ENCODE measurements at regions not wholly inside any gene's neighbourhood (a gene's known extent, or its start where the extent isn't known, plus 50 kb on each side); places are given as distances from the start of the nearest gene placed in this dataset.

DNA sequence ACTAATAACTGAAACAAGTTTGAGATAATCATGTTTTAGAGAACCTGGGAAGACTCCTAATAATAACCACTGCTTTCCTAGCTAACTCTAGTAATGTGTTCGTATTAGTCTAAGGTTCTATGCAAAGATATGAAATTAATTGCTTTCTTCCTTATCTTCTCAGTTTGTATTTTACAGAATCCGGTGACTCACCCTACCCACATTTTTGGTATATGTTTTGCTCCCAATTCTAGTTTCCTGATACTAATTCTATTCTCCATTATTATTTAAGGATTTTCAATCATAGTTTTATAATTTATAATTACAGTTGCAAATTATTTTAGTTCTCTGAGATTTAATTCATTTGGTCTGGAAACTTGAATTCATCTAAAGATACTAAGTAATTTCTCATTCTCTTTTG lies 394.6 kb upstream of the SETBP1 start:
- H4K20me1 ChIP-seq (ENCODE audit: control insufficient read depth, extremely low read depth, insufficient read depth, low read length): no peaks in the 10 kb centered on the region
- no peaks in the 10 kb centered on the region for H3K36me3 ChIP-seq (ENCODE audit: control insufficient read depth, insufficient read depth, low read length)
- no peak overlapping the region for H3K4me3 ChIP-seq (replicated peaks in 1 of 4; ENCODE audit: control extremely low read depth in 1 of 4, insufficient read depth in 1 of 4, low read depth in 3 of 4, low read length in 4 of 4)
- H3K9ac ChIP-seq (ENCODE audit: insufficient read depth, low read length): no peak overlapping the region
- H3K4me2 ChIP-seq (ENCODE audit: extremely low read depth, insufficient read depth, low read length): no peak overlapping the region
- H3K27me3 ChIP-seq (ENCODE audit: control insufficient read depth, insufficient read depth, low read length): no peaks in the 10 kb centered on the region
- H3K4me1 ChIP-seq (ENCODE audit: control insufficient read depth, extremely low read depth, insufficient read depth, low read length): no peaks in the 10 kb centered on the region
- no peak overlapping the region for H3K27ac ChIP-seq (ENCODE audit: insufficient read depth, low read length)
- no peak overlapping the region for H2AFZ ChIP-seq (ENCODE audit: low read length)
- H3K9me3 ChIP-seq (ENCODE audit: control insufficient read depth, insufficient read depth, low read depth, low read length): no peaks in the 10 kb centered on the region
- no peak for TF ChIP-seq EZH2 (IDR thresholded peaks at IDR 0.05; ENCODE audit: low read length, missing control alignments)
- TF ChIP-seq, protein P1, sequence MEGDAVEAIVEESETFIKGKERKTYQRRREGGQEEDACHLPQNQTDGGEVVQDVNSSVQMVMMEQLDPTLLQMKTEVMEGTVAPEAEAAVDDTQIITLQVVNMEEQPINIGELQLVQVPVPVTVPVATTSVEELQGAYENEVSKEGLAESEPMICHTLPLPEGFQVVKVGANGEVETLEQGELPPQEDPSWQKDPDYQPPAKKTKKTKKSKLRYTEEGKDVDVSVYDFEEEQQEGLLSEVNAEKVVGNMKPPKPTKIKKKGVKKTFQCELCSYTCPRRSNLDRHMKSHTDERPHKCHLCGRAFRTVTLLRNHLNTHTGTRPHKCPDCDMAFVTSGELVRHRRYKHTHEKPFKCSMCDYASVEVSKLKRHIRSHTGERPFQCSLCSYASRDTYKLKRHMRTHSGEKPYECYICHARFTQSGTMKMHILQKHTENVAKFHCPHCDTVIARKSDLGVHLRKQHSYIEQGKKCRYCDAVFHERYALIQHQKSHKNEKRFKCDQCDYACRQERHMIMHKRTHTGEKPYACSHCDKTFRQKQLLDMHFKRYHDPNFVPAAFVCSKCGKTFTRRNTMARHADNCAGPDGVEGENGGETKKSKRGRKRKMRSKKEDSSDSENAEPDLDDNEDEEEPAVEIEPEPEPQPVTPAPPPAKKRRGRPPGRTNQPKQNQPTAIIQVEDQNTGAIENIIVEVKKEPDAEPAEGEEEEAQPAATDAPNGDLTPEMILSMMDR (conservative IDR thresholded peaks at IDR 0.05 in 1 of 2, IDR thresholded peaks at IDR 0.05 in 1 of 2; ENCODE audit: low read depth in 1 of 2, low read length in 2 of 2): no peak
- no peaks in the 10 kb centered on the region for H3K79me2 ChIP-seq (ENCODE audit: control insufficient read depth, insufficient read depth, low read length)
- DNase-seq (ENCODE audit: low read depth in 2 of 2): no peak

DNA sequence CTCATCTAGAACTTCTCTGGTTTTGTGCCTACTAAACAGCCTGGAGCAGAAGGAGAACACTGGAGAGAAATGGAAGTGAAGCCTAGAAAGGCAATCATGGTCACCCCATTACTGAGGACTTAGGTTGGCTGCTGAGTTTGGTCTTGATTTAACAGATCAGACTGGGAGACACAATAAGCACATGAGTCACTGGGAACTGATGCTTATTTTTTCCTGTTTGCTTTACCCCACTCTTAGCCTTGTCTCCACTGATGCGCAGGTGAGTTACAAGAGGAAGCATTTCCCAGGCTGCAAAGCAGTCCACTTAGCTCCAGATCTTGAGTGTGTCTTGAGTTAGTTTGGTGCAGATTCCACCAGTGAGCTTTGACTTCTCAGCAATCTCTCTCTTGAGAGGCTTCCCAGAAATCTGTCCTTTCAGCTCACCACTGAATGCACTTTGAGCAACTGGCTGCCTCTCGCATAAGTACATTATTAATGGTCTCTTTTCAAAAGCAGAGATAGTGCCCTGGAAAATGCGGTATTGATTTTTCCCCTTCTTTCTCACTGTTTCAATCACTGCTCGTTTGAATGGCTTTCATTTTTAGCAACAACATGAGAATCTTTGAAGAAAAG lies 390.2 kb upstream of the SETBP1 start:
- Histone ChIP-seq H3K4me2 (ENCODE audit: extremely low read depth, insufficient read depth, low read length) (no peak overlapping the region), H3K9ac (ENCODE audit: insufficient read depth, low read length) (no peak overlapping the region), H3K27me3 (ENCODE audit: control insufficient read depth, insufficient read depth, low read length) (no peaks in the 10 kb centered on the region), H3K9me3 (ENCODE audit: control insufficient read depth, insufficient read depth, low read depth, low read length) (no peaks in the 10 kb centered on the region), H3K27ac (ENCODE audit: insufficient read depth, low read length) (no peak overlapping the region), H3K4me3 (replicated peaks in 1 of 4; ENCODE audit: control extremely low read depth in 1 of 4, insufficient read depth in 1 of 4, low read depth in 3 of 4, low read length in 4 of 4) (no peak overlapping the region), H3K4me1 (ENCODE audit: control insufficient read depth, extremely low read depth, insufficient read depth, low read length) (no peaks in the 10 kb centered on the region), H3K79me2 (ENCODE audit: control insufficient read depth, insufficient read depth, low read length) (no peaks in the 10 kb centered on the region), H2AFZ (ENCODE audit: low read length) (no peak overlapping the region), H4K20me1 (ENCODE audit: control insufficient read depth, extremely low read depth, insufficient read depth, low read length) (no peaks in the 10 kb centered on the region), H3K36me3 (ENCODE audit: control insufficient read depth, insufficient read depth, low read length) (no peaks in the 10 kb centered on the region)
- peak in 1 of 2 donors; percentile 1 for DNase-seq (ENCODE audit: low read depth in 2 of 2)
- TF ChIP-seq, protein P1 (conservative IDR thresholded peaks at IDR 0.05 in 1 of 2, IDR thresholded peaks at IDR 0.05 in 1 of 2; ENCODE audit: low read depth in 1 of 2, low read length in 2 of 2): no peak
- TF ChIP-seq EZH2 (IDR thresholded peaks at IDR 0.05; ENCODE audit: low read length, missing control alignments): no peak

DNA sequence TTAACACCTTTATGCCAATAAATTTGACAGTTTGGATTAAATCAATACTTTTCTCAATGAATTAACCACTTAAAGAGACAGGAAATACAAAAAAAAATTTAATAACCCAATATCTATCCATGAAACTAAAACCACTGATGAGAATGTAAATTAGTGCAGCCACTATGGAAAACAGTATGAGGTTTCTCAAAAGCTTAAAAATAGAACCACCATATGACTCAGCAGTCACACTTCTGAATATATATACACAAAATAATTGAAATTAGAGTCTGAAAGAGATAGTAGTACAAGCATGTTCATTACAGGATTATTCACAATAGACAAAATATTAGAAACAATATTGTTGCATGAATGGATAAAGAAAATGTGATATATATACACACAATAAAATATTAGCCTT lies 382.1 kb upstream of the SETBP1 start:
- no peak overlapping the region for H2AFZ ChIP-seq (ENCODE audit: low read length)
- H3K27ac ChIP-seq (ENCODE audit: insufficient read depth, low read length): no peak overlapping the region
- H3K4me3 ChIP-seq (replicated peaks in 1 of 4; ENCODE audit: control extremely low read depth in 1 of 4, insufficient read depth in 1 of 4, low read depth in 3 of 4, low read length in 4 of 4): no peak overlapping the region
- no peaks in the 10 kb centered on the region for H3K36me3 ChIP-seq (ENCODE audit: control insufficient read depth, insufficient read depth, low read length)
- DNase-seq (ENCODE audit: low read depth in 2 of 2): no peak
- H4K20me1 ChIP-seq (ENCODE audit: control insufficient read depth, extremely low read depth, insufficient read depth, low read length): no peaks in the 10 kb centered on the region
- TF ChIP-seq, protein P1 (conservative IDR thresholded peaks at IDR 0.05 in 1 of 2, IDR thresholded peaks at IDR 0.05 in 1 of 2; ENCODE audit: low read depth in 1 of 2, low read length in 2 of 2): no peak
- no peak for TF ChIP-seq EZH2 (IDR thresholded peaks at IDR 0.05; ENCODE audit: low read length, missing control alignments)
- no peak overlapping the region for H3K4me2 ChIP-seq (ENCODE audit: extremely low read depth, insufficient read depth, low read length)
- H3K79me2 ChIP-seq (ENCODE audit: control insufficient read depth, insufficient read depth, low read length): no peaks in the 10 kb centered on the region
- H3K9me3 ChIP-seq (ENCODE audit: control insufficient read depth, insufficient read depth, low read depth, low read length): no peaks in the 10 kb centered on the region
- no peak overlapping the region for H3K9ac ChIP-seq (ENCODE audit: insufficient read depth, low read length)
- no peaks in the 10 kb centered on the region for H3K27me3 ChIP-seq (ENCODE audit: control insufficient read depth, insufficient read depth, low read length)
- H3K4me1 ChIP-seq (ENCODE audit: control insufficient read depth, extremely low read depth, insufficient read depth, low read length): no peaks in the 10 kb centered on the region
